Posterior vena cava (tissue), 2 donors: ENCODE measurements at regions not wholly inside any gene's neighbourhood (a gene's known extent, or its start where the extent isn't known, plus 50 kb on each side); places are given as distances from the start of the nearest gene placed in this dataset.

Experiments used
- DNase-seq: peaks from one replicate; pipeline ENCODE4 v3.0.0-alpha.2; 2020; ENCODE audit warnings: low spot score
- intact Hi-C, 2 donors: fragments of 100-400 bp; cut with DNase I; formaldehyde crosslinking; loops; one replicate each; pipeline versions ENCODE4 v1.14.1 to v1.14.2; 2022 to 2023
- donor health status: DM: yes; HTN: yes; CAD: no.
- donor health status: DM: yes; HTN: yes; CAD: no.

GRCh38 chr5:167801999-167802398, 489.4 kb upstream of the WWC1 start:
- intact Hi-C loops, result no loop called here
- no peak for DNase-seq

- no peak for DNase-seq
- intact Hi-C loops, result no loop called here
Observed at GRCh38 chr5:167802755-167803431, 488.6 kb upstream of the WWC1 start.

- DNase-seq, result no peak
- intact Hi-C loops, result no loop called here
Observed at GRCh38 chr5:167804512-167805220, 486.8 kb upstream of the WWC1 start.

GRCh38 chr5:167810573-167810972, 480.9 kb upstream of the WWC1 start:
- intact Hi-C loops, result no loop called here
- DNase-seq, result no peak

- intact Hi-C loops, result no loop called here
- DNase-seq, result no peak
Observed at GRCh38 chr5:167812871-167813270, 478.6 kb upstream of the WWC1 start.

GRCh38 chr5:167813389-167813788, 478.1 kb upstream of the WWC1 start:
- no peak for DNase-seq
- intact Hi-C loops, result no loop called here

GRCh38 chr5:167814040-167814439, 477.4 kb upstream of the WWC1 start:
- DNase-seq, result no peak
- intact Hi-C loops, result no loop called here

- DNase-seq, result no peak
- intact Hi-C loops, result loop anchor here in 1 of 2 donors (5.0 kb wide), 1 partner anchor 722 kb away; no protein-coding TSS in a partner anchor
Observed at GRCh38 chr5:167814828-167815227, 476.6 kb upstream of the WWC1 start.

- DNase-seq, result no peak
- intact Hi-C loops, result loop anchor here in 1 of 2 donors (5.0 kb wide), 1 partner anchor 721 kb away; no protein-coding TSS in a partner anchor
Observed at GRCh38 chr5:167816354-167816753, 475.1 kb upstream of the WWC1 start.

GRCh38 chr5:167816864-167817263, 474.6 kb upstream of the WWC1 start:
- no peak for DNase-seq
- intact Hi-C loops, result loop anchor here in 1 of 2 donors (5.0 kb wide), 1 partner anchor 720 kb away; no protein-coding TSS in a partner anchor

GRCh38 chr5:167819406-167819805, 472.0 kb upstream of the WWC1 start:
- intact Hi-C loops, result loop anchor here in 1 of 2 donors (5.0 kb wide), 1 partner anchor 718 kb away; no protein-coding TSS in a partner anchor
- no peak for DNase-seq

- DNase-seq, result no peak
- intact Hi-C loops, result loop anchor here in 1 of 2 donors (5.0 kb wide), 1 partner anchor 1058 kb away; no protein-coding TSS in a partner anchor
Observed at GRCh38 chr5:167820101-167820990, 471.1 kb upstream of the WWC1 start.

GRCh38 chr5:167821151-167821550, 470.3 kb upstream of the WWC1 start:
- DNase-seq, result no peak
- intact Hi-C loops, result loop anchor here in 1 of 2 donors (5.0 kb wide), 1 partner anchor 1059 kb away; no protein-coding TSS in a partner anchor

- intact Hi-C loops, result loop anchor here in 1 of 2 donors (5.0 kb wide), 1 partner anchor 1059 kb away; no protein-coding TSS in a partner anchor
- no peak for DNase-seq
Observed at GRCh38 chr5:167821669-167822068, 469.8 kb upstream of the WWC1 start.

- DNase-seq, result no peak
- intact Hi-C loops, result loop anchor here in 1 of 2 donors (5.0 kb wide), 1 partner anchor 1060 kb away; no protein-coding TSS in a partner anchor
Observed at GRCh38 chr5:167822241-167822640, 469.2 kb upstream of the WWC1 start.

- intact Hi-C loops, result loop anchor here in 1 of 2 donors (5.0 kb wide), 1 partner anchor 1061 kb away; no protein-coding TSS in a partner anchor
- no peak for DNase-seq
Observed at GRCh38 chr5:167823405-167823804, 468.0 kb upstream of the WWC1 start.

GRCh38 chr5:167827766-167828165, 463.7 kb upstream of the WWC1 start:
- DNase-seq, result no peak

GRCh38 chr5:167831754-167832504, 459.5 kb upstream of the WWC1 start:
- intact Hi-C loops, result loop anchor here in 1 of 2 donors (10.0 kb wide), 1 partner anchor 847 kb away; no protein-coding TSS in a partner anchor
- no peak for DNase-seq

More at GRCh38 chr5:167827766-167828165, 463.7 kb upstream of the WWC1 start:
- intact Hi-C loops, result no loop called here
